IMR-90 (cell line): ENCODE measurements at regions not wholly inside any gene's neighbourhood (a gene's known extent, or its start where the extent isn't known, plus 50 kb on each side); places are given as distances from the start of the nearest gene placed in this dataset.

Experiments used
- ATAC-seq: fragments of 200-7000 bp; cut with Tn5 transposase; 2 replicates; pipeline ENCODE4 v1.9.1; 2020; ENCODE audit warnings: low read depth, mild to moderate bottlenecking, moderate library complexity
- BruUV-seq: library from RNA; stranded (reverse); fragments of 400-500 nt; replicated peaks from 2 replicates; lab custom pipeline; 2021; lab: Mats Ljungman, UMichigan
- CTCF ChIA-PET: fragments of 300-600 bp; formaldehyde crosslinking; extraction: SDS; loops from one replicate; lab custom pipeline; 2021; ENCODE audit warnings: antibody characterized with exemption; lab: Yijun Ruan, JAX
- POLR2A ChIA-PET: fragments of 300-600 bp; sonication (Branson Sonifier 250); formaldehyde crosslinking; loops from one replicate; lab custom pipeline; 2022; ENCODE audit warnings: antibody characterized with exemption; ENCODE audit not compliant: unreplicated experiment; lab: Charles Lee
- DNase-seq: peaks from one replicate; pipeline ENCODE4 v3.0.0; 2013
- H2AFZ ChIP-seq: replicated peaks from 2 replicates; pipeline ENCODE3; 2013; ENCODE audit warnings: low read length, mild to moderate bottlenecking; ENCODE audit not compliant: poor library complexity
- H2AK5ac ChIP-seq: 2 replicates; pipeline ENCODE4 v1.6.1; 2013; ENCODE audit warnings: low read depth, low read length, inconsistent platforms
- H2AK9ac ChIP-seq: replicated peaks from 2 replicates; pipeline ENCODE3; 2013; ENCODE audit warnings: mild to moderate bottlenecking, low read depth, low read length, moderate library complexity; ENCODE audit not compliant: poor library complexity
- H2BK120ac ChIP-seq: 2 replicates; pipeline ENCODE4 v1.6.1; 2013; ENCODE audit warnings: low read depth, low read length, inconsistent platforms
- H2BK15ac ChIP-seq: 3 replicates; pipeline ENCODE4 v1.6.1; 2013; ENCODE audit warnings: low read depth, low read length, inconsistent platforms
- H2BK20ac ChIP-seq: 2 replicates; pipeline ENCODE4 v1.6.1; 2013; ENCODE audit warnings: low read depth, mild to moderate bottlenecking, inconsistent platforms, low read length, moderate library complexity
- H2BK5ac ChIP-seq: 2 replicates; pipeline ENCODE4 v1.6.1; 2013; ENCODE audit warnings: mild to moderate bottlenecking, low read depth, low read length, inconsistent platforms; ENCODE audit not compliant: poor library complexity, severe bottlenecking
- H3K14ac ChIP-seq: replicated peaks from 2 replicates; pipeline ENCODE4 v1.6.1; 2013; ENCODE audit warnings: low read depth, low read length, inconsistent platforms
- H3K18ac ChIP-seq: 2 replicates; pipeline ENCODE4 v1.6.1; 2013; ENCODE audit warnings: low read depth, low read length, control low read depth
- H3K23ac ChIP-seq: 2 replicates; pipeline ENCODE4 v1.6.1; 2013; ENCODE audit warnings: low read depth, low read length, inconsistent platforms
- H3K27ac ChIP-seq: 2 replicates; pipeline ENCODE4 v1.5.1; 2013; ENCODE audit warnings: mild to moderate bottlenecking, control low read depth, low read length; ENCODE audit not compliant: insufficient read depth
- H3K27me3 ChIP-seq: 2 replicates; pipeline ENCODE4 v1.6.1; 2013; ENCODE audit warnings: low read length; ENCODE audit not compliant: control insufficient read depth, insufficient read depth
- H3K36me3 ChIP-seq: 2 replicates; pipeline ENCODE4 v1.6.1; 2013; ENCODE audit warnings: low read length, mixed read lengths; ENCODE audit not compliant: control insufficient read depth, insufficient read depth
- H3K4ac ChIP-seq: 2 replicates; pipeline ENCODE4 v1.6.1; 2013; ENCODE audit warnings: low read depth, low read length, inconsistent platforms
- H3K4me1 ChIP-seq: 2 replicates; pipeline ENCODE4 v1.6.1; 2013; ENCODE audit warnings: low read length, mixed read lengths; ENCODE audit not compliant: control insufficient read depth, insufficient read depth
- H3K4me2 ChIP-seq: 2 replicates; pipeline ENCODE4 v1.6.1; 2013; ENCODE audit warnings: low read depth, mild to moderate bottlenecking, control low read depth, low read length, moderate library complexity
- H3K4me3 ChIP-seq: 2 replicates; pipeline ENCODE4 v1.5.1; 2013; ENCODE audit warnings: low read depth, mild to moderate bottlenecking, control low read depth, low read length, moderate library complexity; ENCODE audit not compliant: insufficient read depth
- H3K56ac ChIP-seq: 2 replicates; pipeline ENCODE4 v1.6.1; 2013; ENCODE audit warnings: low read length, inconsistent platforms; ENCODE audit not compliant: insufficient read depth; ENCODE audit errors: extremely low read depth
- H3K79me1 ChIP-seq, 2 experiments: 2 replicates each; pipeline ENCODE4 v1.6.1; 2013; ENCODE audit warnings: low read length in 2 of 2, inconsistent platforms in 1 of 2, low read depth in 1 of 2
- H3K9ac ChIP-seq: 2 replicates; pipeline ENCODE4 v1.6.1; 2013; ENCODE audit warnings: low read depth, low read length, control low read depth
- H3K9me1 ChIP-seq: 2 replicates; pipeline ENCODE4 v1.6.1; 2013; ENCODE audit warnings: low read length, inconsistent platforms; ENCODE audit not compliant: insufficient read depth
- H3K9me3 ChIP-seq: 2 replicates; pipeline ENCODE4 v1.6.1; 2013; ENCODE audit warnings: low read length; ENCODE audit not compliant: control insufficient read depth, insufficient read depth
- H4K20me1 ChIP-seq: 2 replicates; pipeline ENCODE4 v1.6.1; 2013; ENCODE audit warnings: low read length, inconsistent platforms; ENCODE audit not compliant: insufficient read depth
- H4K5ac ChIP-seq: 2 replicates; pipeline ENCODE4 v1.6.1; 2013; ENCODE audit warnings: mild to moderate bottlenecking, low read depth, low read length, control low read depth
- H4K8ac ChIP-seq, 2 experiments: 2 replicates each; pipeline ENCODE4 v1.6.1; 2013; ENCODE audit warnings: low read depth in 2 of 2, low read length in 2 of 2, control low read depth in 1 of 2, inconsistent platforms in 1 of 2
- H4K91ac ChIP-seq: 2 replicates; pipeline ENCODE4 v1.6.1; 2013; ENCODE audit warnings: low read depth, low read length, inconsistent platforms; ENCODE audit not compliant: insufficient read depth
- BHLHE40 ChIP-seq: fragments of 150-350 bp; IDR thresholded peaks from 2 replicates; pipeline ENCODE4 v1.6.1; 2016; ENCODE audit warnings: mild to moderate bottlenecking, low read depth, low read length
- CEBPB ChIP-seq: IDR thresholded peaks from 2 replicates; pipeline ENCODE4 v1.6.1; 2012; ENCODE audit warnings: low read depth, low read length, improper control_type of control experiment
- CHD1 ChIP-seq: IDR thresholded peaks from 2 replicates; pipeline ENCODE4 v1.6.1; 2012; ENCODE audit warnings: low read depth, low read length, improper control_type of control experiment
- FOS ChIP-seq: fragments of 150-350 bp; IDR thresholded peaks from 2 replicates; pipeline ENCODE4 v1.6.1; 2016; ENCODE audit warnings: low read depth, low read length
- MAFK ChIP-seq: IDR thresholded peaks from 2 replicates; pipeline ENCODE4 v1.6.1; 2012; ENCODE audit warnings: low read depth, low read length, improper control_type of control experiment
- MAZ ChIP-seq: IDR thresholded peaks from 2 replicates; pipeline ENCODE4 v1.6.1; 2012; ENCODE audit warnings: low read depth, mild to moderate bottlenecking, low read length, improper control_type of control experiment, moderate library complexity, borderline replicate concordance
- MXI1 ChIP-seq: IDR thresholded peaks from 2 replicates; pipeline ENCODE4 v1.6.1; 2012; ENCODE audit warnings: low read depth, mild to moderate bottlenecking, low read length, moderate library complexity, borderline replicate concordance
- NFE2L2 ChIP-seq: fragments of 150-350 bp; IDR thresholded peaks from 2 replicates; pipeline ENCODE4 v1.6.1; 2016; ENCODE audit warnings: low read depth, mild to moderate bottlenecking, low read length
- POLR2A ChIP-seq: IDR thresholded peaks from 2 replicates; pipeline ENCODE4 v1.6.1; 2012; ENCODE audit warnings: mild to moderate bottlenecking, low read depth, low read length
- RAD21 ChIP-seq: IDR thresholded peaks from 2 replicates; pipeline ENCODE4 v1.6.1; 2012; ENCODE audit warnings: low read length, improper control_type of control experiment
- RCOR1 ChIP-seq: IDR thresholded peaks from 2 replicates; pipeline ENCODE4 v1.6.1; 2012; ENCODE audit warnings: mild to moderate bottlenecking, low read length, improper control_type of control experiment; ENCODE audit not compliant: insufficient replicate concordance
- RFX5 ChIP-seq: IDR thresholded peaks from 2 replicates; pipeline ENCODE4 v1.8.0; 2012; ENCODE audit warnings: low read depth, mild to moderate bottlenecking, low read length, moderate library complexity
- SMC3 ChIP-seq: fragments of 150-350 bp; IDR thresholded peaks from 2 replicates; pipeline ENCODE4 v1.6.1; 2016; ENCODE audit warnings: low read depth, mild to moderate bottlenecking, antibody characterized with exemption, low read length, moderate library complexity
- WGBS, 2 experiments: methylation state at CpG; one replicate each; pipeline versions ENCODE4 v1.1.5 to v1.1.7; 2013; ENCODE audit warnings: missing lambda C conversion rate in 2 of 2; ENCODE audit not compliant: insufficient read length in 1 of 2; ENCODE audit errors: extremely low coverage in 2 of 2; 5-methylcytosine and 5-hydroxymethylcytosine counted together
- dilution Hi-C: fragments of 300-500 bp; cut with HindIII; formaldehyde crosslinking; loops from one replicate; pipeline ENCODE4 v1.14.3; 2018; ENCODE audit warnings: low sequenced_read_pairs; ENCODE audit not compliant: unreplicated experiment
- in situ Hi-C: fragments of 300-500 bp; cut with MboI; formaldehyde crosslinking; loops from 3 replicates; pipeline ENCODE4 v1.14.3; 2019; ENCODE audit warnings: low sequenced_read_pairs, inconsistent platforms, mixed read lengths
- intact Hi-C: fragments of 100-400 bp; cut with micrococcal nuclease; formaldehyde crosslinking; loops from 2 replicates; pipeline ENCODE4 v1.10.0; 2022
- TF ChIP-seq, protein P1 (sequence below): fragments of 150-350 bp; IDR thresholded peaks from 2 replicates; pipeline ENCODE4 v1.6.1; 2016; ENCODE audit warnings: low read depth, mild to moderate bottlenecking, low read length, moderate library complexity, borderline replicate concordance
- TF ChIP-seq, protein P2 (sequence below): fragments of 150-350 bp; IDR thresholded peaks from 2 replicates; pipeline ENCODE4 v1.6.1; 2017; ENCODE audit warnings: mild to moderate bottlenecking, antibody characterized with exemption, low read length, low read depth
- TF ChIP-seq, protein P3 (sequence below): conservative IDR thresholded peaks from 2 replicates; pipeline ENCODE4 v1.5.1; 2012; ENCODE audit warnings: mild to moderate bottlenecking, low read depth, low read length, improper control_type of control experiment

DNA sequence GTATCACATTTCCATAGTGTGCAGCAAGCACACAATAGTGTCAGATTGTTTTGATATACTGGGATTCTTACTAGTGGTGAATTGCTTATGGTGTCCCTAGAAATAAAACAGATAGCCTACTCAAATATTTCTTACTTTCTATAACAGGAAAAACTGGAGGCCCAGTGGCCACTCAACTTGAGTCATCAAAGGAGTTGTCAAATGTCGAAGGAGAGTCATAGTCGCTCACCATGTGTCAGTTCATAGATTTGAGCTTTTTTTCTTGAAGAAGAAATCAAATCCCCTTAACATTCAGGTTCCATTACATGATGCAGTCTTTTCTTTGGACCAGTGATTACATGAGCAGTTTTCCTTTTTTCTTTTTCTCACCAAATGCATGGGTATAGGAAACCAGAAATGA is 1271.0 kb downstream of the RAPGEF2 start:
- Histone ChIP-seq H2BK15ac (no peak overlapping the region), H3K4me1 (no peaks in the 10 kb centered on the region), H3K18ac (no peak overlapping the region), H3K27me3 (no peaks in the 10 kb centered on the region), H3K9me3 (0 out of 2 replicates have a peak, but pooled peaks cover 3% of the 10 kb centered on the region), H2BK20ac (no peak overlapping the region), H4K8ac (no peak overlapping the region), H4K5ac (no peak overlapping the region), H3K27ac (no peak overlapping the region), H3K9ac (no peak overlapping the region), H3K36me3 (no peaks in the 10 kb centered on the region), H3K4ac (no peak overlapping the region), H2AK5ac (no peak overlapping the region), H3K4me3 (no peak overlapping the region), H2AK9ac (no peak overlapping the region), H3K56ac (no peak overlapping the region), H3K23ac (no peak overlapping the region), H3K14ac (no peak overlapping the region), H2BK120ac (no peak overlapping the region), H4K20me1 (no peaks in the 10 kb centered on the region), H2AFZ (no peak overlapping the region), H3K9me1 (no peaks in the 10 kb centered on the region), H3K4me2 (no peak overlapping the region), H2BK5ac (no peak overlapping the region), H3K79me1 (no peaks in the 10 kb centered on the region), H4K91ac (no peak overlapping the region)
- in situ Hi-C loops (no loop called here), intact Hi-C loops (no loop called here), dilution Hi-C loops (no loop called here)
- BruUV-seq, result no TSS peak
- no CpG with 5 or more reads among the region's 2 CpGs for WGBS, 2 experiments
- ChIA-PET CTCF (no interaction called here), POLR2A (no interaction called here)
- TF ChIP-seq, protein P1, sequence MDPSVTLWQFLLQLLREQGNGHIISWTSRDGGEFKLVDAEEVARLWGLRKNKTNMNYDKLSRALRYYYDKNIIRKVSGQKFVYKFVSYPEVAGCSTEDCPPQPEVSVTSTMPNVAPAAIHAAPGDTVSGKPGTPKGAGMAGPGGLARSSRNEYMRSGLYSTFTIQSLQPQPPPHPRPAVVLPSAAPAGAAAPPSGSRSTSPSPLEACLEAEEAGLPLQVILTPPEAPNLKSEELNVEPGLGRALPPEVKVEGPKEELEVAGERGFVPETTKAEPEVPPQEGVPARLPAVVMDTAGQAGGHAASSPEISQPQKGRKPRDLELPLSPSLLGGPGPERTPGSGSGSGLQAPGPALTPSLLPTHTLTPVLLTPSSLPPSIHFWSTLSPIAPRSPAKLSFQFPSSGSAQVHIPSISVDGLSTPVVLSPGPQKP, result no peak
- TF ChIP-seq MXI1 (no peak), RFX5 (no peak), RCOR1 (no peak), MAZ (no peak), MAFK (no peak), SMC3 (no peak), RAD21 (no peak), FOS (no peak), BHLHE40 (no peak), CHD1 (no peak), NFE2L2 (no peak), POLR2A (no peak), CEBPB (no peak)
- TF ChIP-seq, protein P2, sequence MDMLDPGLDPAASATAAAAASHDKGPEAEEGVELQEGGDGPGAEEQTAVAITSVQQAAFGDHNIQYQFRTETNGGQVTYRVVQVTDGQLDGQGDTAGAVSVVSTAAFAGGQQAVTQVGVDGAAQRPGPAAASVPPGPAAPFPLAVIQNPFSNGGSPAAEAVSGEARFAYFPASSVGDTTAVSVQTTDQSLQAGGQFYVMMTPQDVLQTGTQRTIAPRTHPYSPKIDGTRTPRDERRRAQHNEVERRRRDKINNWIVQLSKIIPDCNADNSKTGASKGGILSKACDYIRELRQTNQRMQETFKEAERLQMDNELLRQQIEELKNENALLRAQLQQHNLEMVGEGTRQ, result no peak
- TF ChIP-seq, protein P3, sequence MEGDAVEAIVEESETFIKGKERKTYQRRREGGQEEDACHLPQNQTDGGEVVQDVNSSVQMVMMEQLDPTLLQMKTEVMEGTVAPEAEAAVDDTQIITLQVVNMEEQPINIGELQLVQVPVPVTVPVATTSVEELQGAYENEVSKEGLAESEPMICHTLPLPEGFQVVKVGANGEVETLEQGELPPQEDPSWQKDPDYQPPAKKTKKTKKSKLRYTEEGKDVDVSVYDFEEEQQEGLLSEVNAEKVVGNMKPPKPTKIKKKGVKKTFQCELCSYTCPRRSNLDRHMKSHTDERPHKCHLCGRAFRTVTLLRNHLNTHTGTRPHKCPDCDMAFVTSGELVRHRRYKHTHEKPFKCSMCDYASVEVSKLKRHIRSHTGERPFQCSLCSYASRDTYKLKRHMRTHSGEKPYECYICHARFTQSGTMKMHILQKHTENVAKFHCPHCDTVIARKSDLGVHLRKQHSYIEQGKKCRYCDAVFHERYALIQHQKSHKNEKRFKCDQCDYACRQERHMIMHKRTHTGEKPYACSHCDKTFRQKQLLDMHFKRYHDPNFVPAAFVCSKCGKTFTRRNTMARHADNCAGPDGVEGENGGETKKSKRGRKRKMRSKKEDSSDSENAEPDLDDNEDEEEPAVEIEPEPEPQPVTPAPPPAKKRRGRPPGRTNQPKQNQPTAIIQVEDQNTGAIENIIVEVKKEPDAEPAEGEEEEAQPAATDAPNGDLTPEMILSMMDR, result no peak
- DNase-seq (no peak), ATAC-seq (no peak)
